Tibial artery (tissue), 4 donors: ENCODE measurements at regions not wholly inside any gene's neighbourhood (a gene's known extent, or its start where the extent isn't known, plus 50 kb on each side); places are given as distances from the start of the nearest gene placed in this dataset.

ENCODE experiments used
- DNase-seq, 2 donors: peaks; one replicate each; pipeline ENCODE4 v3.0.0-alpha.2; 2019
- H3K27ac ChIP-seq, 2 donors: fragments of 200-600 bp; sonication (generic) in 1 of 2; 1 replicate in 1 of 2; 2 replicates in 1 of 2; pipeline ENCODE4 v1.5.1; 2018 to 2019; ENCODE audit warnings: mild to moderate bottlenecking in 1 of 2
- H3K27me3 ChIP-seq, 2 donors: fragments of 200-600 bp; sonication (generic) in 1 of 2; one replicate each; pipeline versions ENCODE4 v1.5.1 to v1.6.0; 2016 to 2019
- H3K36me3 ChIP-seq, 3 donors: fragments of 200-600 bp; sonication (generic) in 2 of 3; one replicate each; pipeline ENCODE4 v1.5.1; 2016 to 2019; ENCODE audit warnings: mild to moderate bottlenecking in 2 of 3
- H3K4me1 ChIP-seq, 4 donors: fragments of 200-600 bp; sonication (generic) in 2 of 4; 1 replicate in 3 of 4; 2 replicates in 1 of 4; pipeline ENCODE4 v1.5.1; 2016 to 2019
- H3K4me3 ChIP-seq, 2 donors: fragments of 200-600 bp; sonication (generic) in 1 of 2; 1 replicate in 1 of 2; 2 replicates in 1 of 2; pipeline ENCODE4 v1.5.1; 2018 to 2019; ENCODE audit warnings: mild to moderate bottlenecking in 2 of 2
- H3K9me3 ChIP-seq, 3 donors: fragments of 200-600 bp; sonication (generic) in 1 of 3; one replicate each; pipeline ENCODE4 v1.5.1; 2016 to 2019
- intact Hi-C: fragments of 100-400 bp; cut with DNase I; formaldehyde crosslinking; loops from one replicate; pipeline ENCODE4 v1.15.0; 2023; ENCODE audit warnings: low total_unique reads
- TF ChIP-seq, protein P1 (sequence below), 2 experiments: fragments of 200-600 bp in 1 of 2; fragments of 450-650 bp in 1 of 2; IDR thresholded peaks; one replicate each; pipeline ENCODE4 v1.5.1; 2017 to 2019; ENCODE audit warnings: antibody characterized with exemption in 2 of 2, mild to moderate bottlenecking in 1 of 2, moderate library complexity in 1 of 2

DNA sequence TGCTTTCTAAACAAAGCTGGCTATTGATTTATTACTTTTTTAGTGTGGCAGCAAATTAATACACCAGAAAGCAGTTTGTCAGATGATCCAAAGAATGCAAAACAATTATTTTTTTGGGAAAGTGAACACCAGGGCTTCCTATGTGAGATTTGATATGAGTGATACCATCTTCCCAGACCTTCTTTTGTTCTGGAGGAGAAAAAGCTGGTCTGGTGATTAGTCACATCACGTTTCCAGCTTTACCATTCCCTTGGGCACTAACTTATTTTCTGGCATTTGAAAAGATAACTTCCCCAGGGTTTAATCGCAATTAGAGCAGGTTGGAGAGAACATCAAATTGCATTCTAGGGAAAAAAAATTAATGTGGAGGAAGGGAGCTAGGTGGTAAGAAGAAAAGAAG is 182.9 kb upstream of the TANK start:
- Histone ChIP-seq H3K4me1 (no peaks in the 10 kb centered on the region), H3K9me3 (no peaks in the 10 kb centered on the region), H3K27me3 (no peaks in the 10 kb centered on the region), H3K4me3 (no peak overlapping the region), H3K27ac (no peak overlapping the region), H3K36me3 (no peaks in the 10 kb centered on the region)
- TF ChIP-seq, protein P1, sequence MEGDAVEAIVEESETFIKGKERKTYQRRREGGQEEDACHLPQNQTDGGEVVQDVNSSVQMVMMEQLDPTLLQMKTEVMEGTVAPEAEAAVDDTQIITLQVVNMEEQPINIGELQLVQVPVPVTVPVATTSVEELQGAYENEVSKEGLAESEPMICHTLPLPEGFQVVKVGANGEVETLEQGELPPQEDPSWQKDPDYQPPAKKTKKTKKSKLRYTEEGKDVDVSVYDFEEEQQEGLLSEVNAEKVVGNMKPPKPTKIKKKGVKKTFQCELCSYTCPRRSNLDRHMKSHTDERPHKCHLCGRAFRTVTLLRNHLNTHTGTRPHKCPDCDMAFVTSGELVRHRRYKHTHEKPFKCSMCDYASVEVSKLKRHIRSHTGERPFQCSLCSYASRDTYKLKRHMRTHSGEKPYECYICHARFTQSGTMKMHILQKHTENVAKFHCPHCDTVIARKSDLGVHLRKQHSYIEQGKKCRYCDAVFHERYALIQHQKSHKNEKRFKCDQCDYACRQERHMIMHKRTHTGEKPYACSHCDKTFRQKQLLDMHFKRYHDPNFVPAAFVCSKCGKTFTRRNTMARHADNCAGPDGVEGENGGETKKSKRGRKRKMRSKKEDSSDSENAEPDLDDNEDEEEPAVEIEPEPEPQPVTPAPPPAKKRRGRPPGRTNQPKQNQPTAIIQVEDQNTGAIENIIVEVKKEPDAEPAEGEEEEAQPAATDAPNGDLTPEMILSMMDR (IDR thresholded peaks at IDR 0.05) = no peak
- intact Hi-C loops = no loop called here
- DNase-seq = no peak

- no peak for DNase-seq
- TF ChIP-seq, protein P1 (IDR thresholded peaks at IDR 0.05) = no peak
- intact Hi-C loops = no loop called here
- H3K4me1 ChIP-seq = no peaks in the 10 kb centered on the region
- H3K4me3 ChIP-seq = no peak overlapping the region
- H3K27me3 ChIP-seq = no peaks in the 10 kb centered on the region
- H3K9me3 ChIP-seq = no peaks in the 10 kb centered on the region
- no peaks in the 10 kb centered on the region for H3K36me3 ChIP-seq
- no peak overlapping the region for H3K27ac ChIP-seq
Measured at GRCh38 chr2:160977854-160978253, 182.4 kb upstream of the TANK start.

- no peaks in the 10 kb centered on the region for H3K9me3 ChIP-seq
- no peak overlapping the region for H3K4me3 ChIP-seq
- intact Hi-C loops = no loop called here
- H3K27ac ChIP-seq = no peak overlapping the region
- TF ChIP-seq, protein P1 (IDR thresholded peaks at IDR 0.05) = no peak
- H3K4me1 ChIP-seq = peaks cover 0 to 5% (median 2%) of the 10 kb centered on the region in 4 donors
- H3K27me3 ChIP-seq = no peaks in the 10 kb centered on the region
- H3K36me3 ChIP-seq = no peaks in the 10 kb centered on the region
- DNase-seq = no peak
Measured at GRCh38 chr2:160984426-160985077, 175.7 kb upstream of the TANK start.

GRCh38 chr2:160989778-160990177 is 170.4 kb upstream of the TANK start:
- H3K27me3 ChIP-seq = no peaks in the 10 kb centered on the region
- intact Hi-C loops = no loop called here
- H3K27ac ChIP-seq = no peak overlapping the region
- H3K4me3 ChIP-seq = no peak overlapping the region
- no peaks in the 10 kb centered on the region for H3K9me3 ChIP-seq
- peaks cover 0 to 8% (median 2%) of the 10 kb centered on the region in 4 donors for H3K4me1 ChIP-seq
- TF ChIP-seq, protein P1 (IDR thresholded peaks at IDR 0.05) = no peak
- no peak for DNase-seq
- no peaks in the 10 kb centered on the region for H3K36me3 ChIP-seq

- intact Hi-C loops = no loop called here
- Histone ChIP-seq H3K4me3 (no peak overlapping the region), H3K36me3 (no peaks in the 10 kb centered on the region), H3K27me3 (no peaks in the 10 kb centered on the region), H3K4me1 (peaks cover 0 to 8% (median 1%) of the 10 kb centered on the region in 4 donors), H3K27ac (no peak overlapping the region), H3K9me3 (no peaks in the 10 kb centered on the region)
- TF ChIP-seq, protein P1 (IDR thresholded peaks at IDR 0.05) = no peak
- no peak for DNase-seq
Measured at GRCh38 chr2:160993654-160994061, 166.6 kb upstream of the TANK start.
